ENCODE measurements at regions not wholly inside any gene's neighbourhood (a gene's known extent, or its start where the extent isn't known, plus 50 kb on each side); places are given as distances from the start of the nearest gene placed in this dataset.

GRCh38 chr2:128401680-128402079 lies 83.0 kb upstream of the HS6ST1 start:
- no peak overlapping the region for H3K4me3 ChIP-seq (ENCODE audit: severe bottlenecking)
- H3K9me3 ChIP-seq (ENCODE audit: severe bottlenecking) = no peaks in the 10 kb centered on the region
- H3K4me1 ChIP-seq (ENCODE audit: insufficient read depth, poor library complexity, severe bottlenecking) = no peaks in the 10 kb centered on the region
- no peak overlapping the region for H3K27ac ChIP-seq (ENCODE audit: poor library complexity, severe bottlenecking)
- no peak for TF ChIP-seq CTCF (IDR thresholded peaks at IDR 0.05; ENCODE audit: poor library complexity, severe bottlenecking)
- ATAC-seq (ENCODE audit: low read depth) (no peak), DNase-seq (ENCODE audit: low spot score) (no peak)
- no peaks in the 10 kb centered on the region for H3K36me3 ChIP-seq (ENCODE audit: low read depth)
- no peaks in the 10 kb centered on the region for H3K27me3 ChIP-seq (ENCODE audit: insufficient read depth, poor library complexity, severe bottlenecking)

GRCh38 chr2:128402911-128403670 lies 84.4 kb upstream of the HS6ST1 start:
- no peak overlapping the region for H3K27ac ChIP-seq (ENCODE audit: poor library complexity, severe bottlenecking)
- no peaks in the 10 kb centered on the region for H3K36me3 ChIP-seq (ENCODE audit: low read depth)
- no peaks in the 10 kb centered on the region for H3K27me3 ChIP-seq (ENCODE audit: insufficient read depth, poor library complexity, severe bottlenecking)
- ATAC-seq (ENCODE audit: low read depth) (no peak), DNase-seq (ENCODE audit: low spot score) (peak; percentile 19)
- TF ChIP-seq CTCF (IDR thresholded peaks at IDR 0.05; ENCODE audit: poor library complexity, severe bottlenecking) = no peak
- peaks cover 2% of the 10 kb centered on the region for H3K4me1 ChIP-seq (ENCODE audit: insufficient read depth, poor library complexity, severe bottlenecking)
- H3K9me3 ChIP-seq (ENCODE audit: severe bottlenecking) = no peaks in the 10 kb centered on the region
- no peak overlapping the region for H3K4me3 ChIP-seq (ENCODE audit: severe bottlenecking)

- Histone ChIP-seq H3K27ac (ENCODE audit: poor library complexity, severe bottlenecking) (no peak overlapping the region), H3K27me3 (ENCODE audit: insufficient read depth, poor library complexity, severe bottlenecking) (no peaks in the 10 kb centered on the region), H3K36me3 (ENCODE audit: low read depth) (no peaks in the 10 kb centered on the region), H3K9me3 (ENCODE audit: severe bottlenecking) (no peaks in the 10 kb centered on the region), H3K4me3 (ENCODE audit: severe bottlenecking) (no peak overlapping the region), H3K4me1 (ENCODE audit: insufficient read depth, poor library complexity, severe bottlenecking) (peaks cover 11% of the 10 kb centered on the region)
- no peak for TF ChIP-seq CTCF (IDR thresholded peaks at IDR 0.05; ENCODE audit: poor library complexity, severe bottlenecking)
- no peak for ATAC-seq (ENCODE audit: low read depth)
- no peak for DNase-seq (ENCODE audit: low spot score)
These were observed 85.4 kb upstream of the HS6ST1 start for GRCh38 chr2:128403814-128404708.

GRCh38 chr2:128404709-128405466 lies 86.2 kb upstream of the HS6ST1 start:
- DNase-seq (ENCODE audit: low spot score) (no peak), ATAC-seq (ENCODE audit: low read depth) (no peak)
- no peak for TF ChIP-seq CTCF (IDR thresholded peaks at IDR 0.05; ENCODE audit: poor library complexity, severe bottlenecking)
- H3K9me3 ChIP-seq (ENCODE audit: severe bottlenecking) = no peaks in the 10 kb centered on the region
- peaks cover 11% of the 10 kb centered on the region for H3K4me1 ChIP-seq (ENCODE audit: insufficient read depth, poor library complexity, severe bottlenecking)
- no peak overlapping the region for H3K27ac ChIP-seq (ENCODE audit: poor library complexity, severe bottlenecking)
- H3K36me3 ChIP-seq (ENCODE audit: low read depth) = no peaks in the 10 kb centered on the region
- H3K4me3 ChIP-seq (ENCODE audit: severe bottlenecking) = no peak overlapping the region
- no peaks in the 10 kb centered on the region for H3K27me3 ChIP-seq (ENCODE audit: insufficient read depth, poor library complexity, severe bottlenecking)
